ENCODE measurements at regions not wholly inside any gene's neighbourhood (a gene's known extent, or its start where the extent isn't known, plus 50 kb on each side); places are given as distances from the start of the nearest gene placed in this dataset.
"Not testable (repeated sequence)": the region's sequence is repeated elsewhere in the genome, so short reads cannot be mapped to it uniquely, and the experiment has no call there.

DNA sequence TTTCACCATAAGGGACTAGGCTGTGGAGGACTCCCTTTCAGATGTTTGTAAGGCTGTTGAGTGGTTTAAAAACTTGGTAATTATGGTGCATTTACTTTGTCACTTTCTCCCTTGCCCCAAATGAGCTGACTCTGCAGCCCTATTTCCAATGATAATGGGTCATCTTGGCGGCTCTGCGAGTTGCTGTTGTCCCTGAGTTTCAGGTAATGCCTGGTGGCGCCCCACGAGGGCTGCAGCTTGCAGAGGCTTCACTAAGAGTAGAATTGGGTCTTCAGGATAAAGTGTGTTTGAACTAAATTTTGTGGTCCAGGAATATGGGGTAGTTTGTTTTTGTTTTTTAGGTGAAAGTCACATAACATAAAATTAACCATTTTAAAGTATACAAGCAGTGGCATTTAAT lies 450.1 kb upstream of the CFAP20DC start:
- TF ChIP-seq, protein P1, sequence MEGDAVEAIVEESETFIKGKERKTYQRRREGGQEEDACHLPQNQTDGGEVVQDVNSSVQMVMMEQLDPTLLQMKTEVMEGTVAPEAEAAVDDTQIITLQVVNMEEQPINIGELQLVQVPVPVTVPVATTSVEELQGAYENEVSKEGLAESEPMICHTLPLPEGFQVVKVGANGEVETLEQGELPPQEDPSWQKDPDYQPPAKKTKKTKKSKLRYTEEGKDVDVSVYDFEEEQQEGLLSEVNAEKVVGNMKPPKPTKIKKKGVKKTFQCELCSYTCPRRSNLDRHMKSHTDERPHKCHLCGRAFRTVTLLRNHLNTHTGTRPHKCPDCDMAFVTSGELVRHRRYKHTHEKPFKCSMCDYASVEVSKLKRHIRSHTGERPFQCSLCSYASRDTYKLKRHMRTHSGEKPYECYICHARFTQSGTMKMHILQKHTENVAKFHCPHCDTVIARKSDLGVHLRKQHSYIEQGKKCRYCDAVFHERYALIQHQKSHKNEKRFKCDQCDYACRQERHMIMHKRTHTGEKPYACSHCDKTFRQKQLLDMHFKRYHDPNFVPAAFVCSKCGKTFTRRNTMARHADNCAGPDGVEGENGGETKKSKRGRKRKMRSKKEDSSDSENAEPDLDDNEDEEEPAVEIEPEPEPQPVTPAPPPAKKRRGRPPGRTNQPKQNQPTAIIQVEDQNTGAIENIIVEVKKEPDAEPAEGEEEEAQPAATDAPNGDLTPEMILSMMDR (IDR thresholded peaks at IDR 0.05; ENCODE audit: borderline replicate concordance, control extremely low read depth, extremely low read depth, insufficient read depth, missing control alignments) = no peak
- no peak for DNase-seq (ENCODE audit: low spot score)
- in situ Hi-C loops (cut with MboI; ENCODE audit: low sequenced_read_pairs, unreplicated experiment) = no loop called here

DNA sequence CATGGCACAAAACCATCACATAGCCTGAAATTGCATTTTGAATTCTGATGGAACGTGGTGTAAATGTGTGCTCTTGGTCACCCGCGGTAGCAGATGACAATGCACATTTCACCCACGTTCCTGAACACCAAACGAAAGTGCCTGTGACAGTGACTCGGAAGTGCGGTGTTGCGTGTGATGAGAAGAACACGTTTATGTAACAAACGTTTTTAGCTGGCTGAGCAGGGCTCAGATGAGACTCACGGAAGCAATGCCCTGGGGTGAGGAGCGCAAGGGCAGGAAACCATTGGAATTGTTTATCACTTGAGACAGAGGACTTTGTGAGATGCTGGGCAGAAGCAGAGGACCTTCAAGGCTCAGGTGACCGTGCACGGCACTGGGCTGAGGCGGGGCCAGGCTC lies 449.2 kb upstream of the CFAP20DC start:
- no peak for DNase-seq (ENCODE audit: low spot score)
- in situ Hi-C loops (cut with MboI; ENCODE audit: low sequenced_read_pairs, unreplicated experiment) = no loop called here
- TF ChIP-seq, protein P1 (IDR thresholded peaks at IDR 0.05; ENCODE audit: borderline replicate concordance, control extremely low read depth, extremely low read depth, insufficient read depth, missing control alignments) = no peak

DNA sequence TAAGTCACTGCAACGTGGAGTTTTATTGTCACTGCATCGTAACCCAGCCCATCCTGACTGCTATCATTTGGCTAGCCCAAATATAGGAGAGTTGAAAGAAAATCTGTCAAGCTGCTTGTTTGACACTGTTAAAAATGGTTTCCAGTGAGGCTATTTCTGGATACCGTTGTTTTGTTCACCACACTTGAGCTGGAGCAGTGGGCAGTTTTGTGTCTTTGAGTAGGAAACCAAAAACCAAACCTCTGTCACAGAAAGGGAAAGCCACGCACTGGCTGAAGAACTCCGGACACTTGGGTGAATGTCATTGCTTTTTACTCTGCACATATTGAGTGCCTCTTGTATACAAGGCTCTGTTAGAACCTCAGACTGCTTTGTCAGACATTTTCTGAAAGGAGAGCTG lies 446.4 kb upstream of the CFAP20DC start:
- in situ Hi-C loops (cut with MboI; ENCODE audit: low sequenced_read_pairs, unreplicated experiment) = no loop called here
- TF ChIP-seq, protein P1 (IDR thresholded peaks at IDR 0.05; ENCODE audit: borderline replicate concordance, control extremely low read depth, extremely low read depth, insufficient read depth, missing control alignments) = no peak
- no peak for DNase-seq (ENCODE audit: low spot score)

DNA sequence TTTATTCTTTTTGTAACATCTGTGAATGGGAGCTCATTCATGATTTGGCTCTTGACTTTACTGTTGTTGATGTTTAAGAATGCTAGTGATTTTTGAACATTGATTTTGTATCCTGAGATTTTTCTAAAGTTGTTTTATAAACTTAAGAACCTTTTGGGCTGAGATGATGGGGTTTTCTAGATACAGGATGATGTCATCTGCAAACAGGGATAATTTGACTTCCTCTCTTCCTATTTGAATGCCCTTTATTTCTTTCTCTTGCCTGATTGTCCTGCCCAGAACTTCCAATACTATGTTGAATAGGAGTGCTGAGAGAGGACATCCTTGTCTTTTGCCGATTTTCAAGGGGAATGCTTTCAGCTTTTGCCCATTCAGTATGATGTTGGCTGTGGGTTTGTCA lies 445.1 kb upstream of the CFAP20DC start:
- in situ Hi-C loops (cut with MboI; ENCODE audit: low sequenced_read_pairs, unreplicated experiment) = not testable (repeated sequence)

DNA sequence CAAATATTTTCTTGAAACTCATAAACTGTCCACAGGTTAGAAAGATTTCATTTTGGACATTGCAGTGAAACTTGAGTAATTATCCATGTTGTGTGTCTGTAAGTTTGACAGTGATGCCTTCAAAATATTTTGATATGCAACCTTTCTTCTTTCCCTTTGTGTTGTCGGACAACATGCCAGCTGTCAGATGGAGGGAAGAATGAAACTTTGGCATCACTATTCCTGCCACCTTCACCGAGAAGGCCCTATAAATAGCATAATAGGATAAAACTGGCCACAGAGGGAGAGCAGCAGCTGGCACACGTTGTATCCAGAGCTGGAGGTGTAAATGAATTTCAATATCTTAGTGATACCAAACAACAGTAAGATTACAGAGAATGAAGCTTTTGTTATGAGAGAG lies 436.7 kb upstream of the CFAP20DC start:
- DNase-seq (ENCODE audit: low spot score) = no peak
- TF ChIP-seq, protein P1 (IDR thresholded peaks at IDR 0.05; ENCODE audit: borderline replicate concordance, control extremely low read depth, extremely low read depth, insufficient read depth, missing control alignments) = no peak
- in situ Hi-C loops (cut with MboI; ENCODE audit: low sequenced_read_pairs, unreplicated experiment) = no loop called here

More for the DNA sequence above, 445.1 kb upstream of the CFAP20DC start:
- not testable (repeated sequence) for DNase-seq (ENCODE audit: low spot score)

DNA sequence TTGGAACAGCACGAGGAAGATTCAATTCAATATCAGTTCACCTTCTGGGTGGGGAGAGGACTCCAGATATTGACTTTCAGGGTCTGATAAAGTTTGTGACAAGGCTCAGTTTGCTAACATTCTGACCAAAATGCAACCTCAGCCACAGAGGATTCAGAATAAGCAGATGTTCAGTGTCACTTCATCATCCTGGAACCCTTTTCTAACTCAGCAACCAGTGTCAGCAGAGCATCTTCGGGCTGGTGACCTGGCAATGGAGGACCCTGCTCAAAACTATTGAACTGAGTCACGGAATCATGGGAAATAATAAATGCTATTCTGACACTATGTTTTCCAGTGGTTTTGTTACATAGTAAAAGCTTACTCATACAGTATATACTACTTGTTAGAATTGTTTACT lies 433.4 kb upstream of the CFAP20DC start:
- no peak for DNase-seq (ENCODE audit: low spot score)
- TF ChIP-seq, protein P1 (IDR thresholded peaks at IDR 0.05; ENCODE audit: borderline replicate concordance, control extremely low read depth, extremely low read depth, insufficient read depth, missing control alignments) = no peak
- in situ Hi-C loops (cut with MboI; ENCODE audit: low sequenced_read_pairs, unreplicated experiment) = no loop called here

DNA sequence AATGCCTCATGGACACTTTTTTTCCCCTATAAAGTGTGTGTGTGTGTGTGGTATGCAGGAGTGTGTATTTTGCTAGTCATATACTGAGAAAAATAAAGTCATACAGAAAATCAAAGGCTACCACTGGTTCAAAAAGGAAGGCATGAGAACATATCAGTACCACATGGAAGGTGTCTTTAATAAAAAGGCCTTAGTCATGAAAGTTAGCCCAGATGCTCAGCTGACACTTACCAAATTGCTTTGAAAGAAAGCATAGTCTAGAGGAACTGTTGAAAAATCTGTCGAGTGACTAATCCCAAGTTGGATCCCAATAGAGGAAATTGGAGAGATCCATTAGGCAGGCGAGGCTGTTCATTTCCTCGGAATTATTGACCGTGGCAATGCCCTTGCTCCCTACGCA lies 432.9 kb upstream of the CFAP20DC start:
- in situ Hi-C loops (cut with MboI; ENCODE audit: low sequenced_read_pairs, unreplicated experiment) = no loop called here
- DNase-seq (ENCODE audit: low spot score) = no peak
- TF ChIP-seq, protein P1 (IDR thresholded peaks at IDR 0.05; ENCODE audit: borderline replicate concordance, control extremely low read depth, extremely low read depth, insufficient read depth, missing control alignments) = no peak
